ENCODE measurements at regions not wholly inside any gene's neighbourhood (a gene's known extent, or its start where the extent isn't known, plus 50 kb on each side); places are given as distances from the start of the nearest gene placed in this dataset.

GRCh38 chr5:24208686-24209106 lies 436.1 kb downstream of the CDH10 start:
- TF ChIP-seq EZH2 (optimal IDR thresholded peaks at IDR 0.05; ENCODE audit: low read depth, low read length): no peak
- no peak for TF ChIP-seq CTCF (IDR thresholded peaks at IDR 0.05; ENCODE audit: low read length)

Measured in MM.1S (cell line).